Fibroblast of gingiva (primary cell): ENCODE measurements at regions not wholly inside any gene's neighbourhood (a gene's known extent, or its start where the extent isn't known, plus 50 kb on each side); places are given as distances from the start of the nearest gene placed in this dataset.

Experiments
- DNase-seq: peaks from one replicate; pipeline ENCODE4 v3.0.0-alpha.2; 2011; ENCODE audit warnings: low read depth

DNA sequence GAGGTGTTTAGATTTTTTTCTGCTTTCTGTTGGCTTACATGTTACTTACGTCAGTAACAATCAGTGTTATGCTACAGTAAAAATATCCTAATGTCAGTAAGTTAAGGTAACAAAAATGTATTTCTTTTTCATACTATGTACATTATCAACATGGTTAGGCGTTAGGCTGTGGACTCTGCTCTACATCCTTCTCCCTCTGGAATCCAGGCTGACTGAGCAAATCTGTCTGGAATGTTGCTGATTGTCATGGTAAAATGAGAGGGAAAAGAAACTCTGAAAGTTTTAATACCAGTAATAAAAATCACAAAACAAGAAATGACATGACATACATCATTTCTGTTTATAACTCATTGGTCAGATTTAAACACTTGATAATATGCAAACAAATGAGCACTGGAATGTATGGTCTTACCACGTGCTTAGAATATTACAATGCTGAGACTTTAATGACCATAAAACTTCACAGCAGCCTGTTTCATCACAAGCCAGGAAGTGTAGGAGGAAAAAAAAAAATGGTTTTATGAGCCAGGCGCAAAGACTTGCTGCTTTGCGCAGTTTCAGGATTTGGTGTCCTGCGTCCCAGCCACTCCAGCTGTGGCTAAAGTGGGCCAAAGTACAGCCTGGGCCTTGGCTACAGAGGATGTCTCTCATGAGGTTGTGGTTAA is 252.4 kb downstream of the FSIP2 start:
- no peak for DNase-seq

DNA sequence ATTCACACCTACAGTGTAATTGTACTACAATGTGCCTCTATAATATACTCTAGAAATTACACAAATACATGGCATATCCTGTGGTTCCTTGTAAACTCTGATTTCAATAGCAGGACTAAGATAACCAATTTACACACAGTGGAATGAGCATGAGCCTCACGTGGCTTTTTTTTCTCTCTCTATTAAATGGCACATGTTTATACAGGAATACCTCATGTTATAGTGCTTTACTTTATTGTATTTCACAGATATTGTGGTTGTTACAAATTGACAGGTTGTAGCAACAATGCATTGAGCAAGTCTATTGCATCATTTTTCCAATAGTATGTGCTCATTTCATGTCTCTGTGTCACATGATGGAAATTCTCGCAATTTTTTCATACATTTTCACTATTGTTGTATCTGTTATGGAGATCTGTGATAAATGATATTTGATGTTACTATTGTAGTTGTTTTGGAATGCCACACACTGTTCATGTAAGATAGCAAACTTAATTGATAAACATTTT is 260.0 kb downstream of the FSIP2 start:
- DNase-seq, result no peak

DNA sequence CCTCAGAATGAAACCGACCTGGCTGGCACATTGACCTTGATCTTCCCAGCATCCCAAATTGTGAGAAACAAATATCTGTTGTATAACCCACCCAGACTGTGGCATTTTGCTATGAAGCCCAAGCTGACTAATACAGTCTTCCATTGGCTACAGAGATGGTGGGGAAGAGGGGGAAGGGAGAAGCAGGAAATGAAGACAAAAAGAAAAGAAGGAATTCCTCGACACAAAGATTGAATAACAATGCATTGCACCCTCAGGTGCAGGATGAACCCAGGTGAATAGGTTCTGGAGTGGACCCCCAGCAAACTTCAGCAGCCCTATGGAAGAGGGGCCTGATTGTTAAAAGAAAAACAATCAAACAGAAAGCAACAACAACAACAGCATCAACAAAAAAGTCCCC is 270.7 kb downstream of the FSIP2 start:
- DNase-seq, result no peak

DNA sequence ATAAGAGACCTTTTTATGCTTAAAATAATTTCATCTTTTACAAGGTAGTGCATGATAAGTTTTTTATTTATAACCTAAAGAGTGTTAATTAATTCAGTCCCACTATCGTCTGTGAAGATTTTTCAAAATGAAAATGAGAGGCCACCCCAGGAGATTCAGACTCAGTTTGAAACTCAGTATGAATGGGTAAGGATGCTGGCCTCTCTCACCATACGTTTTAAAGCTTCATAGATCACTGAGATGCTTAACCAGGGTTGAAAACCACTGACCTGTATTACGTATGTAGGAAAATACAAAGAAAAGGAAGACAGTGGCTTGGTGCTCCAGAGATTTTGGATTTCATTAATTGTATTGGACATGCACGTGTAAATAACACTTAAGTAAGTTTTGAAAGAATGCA is 278.7 kb downstream of the FSIP2 start:
- no peak for DNase-seq

DNA sequence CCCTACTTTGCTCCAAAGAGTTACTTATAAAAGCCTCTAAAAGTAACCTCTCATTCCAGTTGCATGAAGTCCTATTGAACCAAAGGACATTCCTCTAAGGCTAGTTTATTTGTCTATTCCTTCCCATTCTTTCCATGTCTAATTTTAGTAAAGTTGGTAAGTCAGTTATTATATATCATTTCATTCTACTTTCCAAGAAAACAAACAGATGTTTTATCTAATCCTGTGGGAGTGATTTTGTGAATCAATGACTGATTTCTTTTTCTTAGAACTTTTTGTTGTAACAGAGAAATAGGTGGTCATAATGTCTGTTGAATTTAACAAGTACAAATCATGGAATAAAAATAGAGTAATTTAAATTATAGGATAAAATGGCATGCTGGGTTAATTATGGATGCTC is 286.3 kb downstream of the FSIP2 start:
- no peak for DNase-seq

DNA sequence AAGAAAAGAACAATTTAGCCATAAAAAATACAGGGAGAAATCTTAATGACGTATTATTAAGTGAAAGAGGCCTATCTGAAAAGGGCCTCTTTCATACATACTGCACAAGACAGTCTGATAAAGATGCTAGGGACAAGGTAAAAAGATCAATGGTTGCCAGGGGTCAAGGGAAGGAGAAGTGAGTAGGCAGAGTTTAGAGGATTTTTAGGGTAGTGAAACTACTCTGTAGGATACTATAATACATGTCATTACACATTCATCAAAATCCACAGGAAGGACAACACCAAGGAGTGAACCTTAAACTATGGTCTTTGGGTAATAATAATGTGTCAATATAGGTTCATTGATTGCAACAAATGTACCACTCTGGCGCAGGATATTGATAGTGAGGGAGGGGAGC is 289.3 kb downstream of the FSIP2 start:
- no peak for DNase-seq

DNA sequence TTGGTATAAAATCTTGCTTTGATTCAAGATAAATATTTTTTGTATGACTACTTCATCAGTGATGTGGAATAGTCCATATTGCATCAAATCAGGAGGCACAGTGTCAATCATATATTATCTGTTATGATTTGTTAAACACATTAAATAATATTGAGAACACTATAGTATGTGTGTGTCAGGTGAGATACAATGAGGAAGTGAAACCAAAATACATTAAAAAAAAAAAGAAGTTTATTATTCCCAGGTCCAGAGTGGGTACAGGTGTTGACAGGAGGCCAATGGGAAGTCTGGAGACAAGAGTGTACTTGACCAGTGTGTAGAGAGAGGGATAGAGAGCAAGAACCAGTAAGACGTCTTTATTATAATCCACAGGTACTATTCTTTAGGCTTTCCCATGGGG is 292.6 kb downstream of the FSIP2 start:
- no peak for DNase-seq

DNA sequence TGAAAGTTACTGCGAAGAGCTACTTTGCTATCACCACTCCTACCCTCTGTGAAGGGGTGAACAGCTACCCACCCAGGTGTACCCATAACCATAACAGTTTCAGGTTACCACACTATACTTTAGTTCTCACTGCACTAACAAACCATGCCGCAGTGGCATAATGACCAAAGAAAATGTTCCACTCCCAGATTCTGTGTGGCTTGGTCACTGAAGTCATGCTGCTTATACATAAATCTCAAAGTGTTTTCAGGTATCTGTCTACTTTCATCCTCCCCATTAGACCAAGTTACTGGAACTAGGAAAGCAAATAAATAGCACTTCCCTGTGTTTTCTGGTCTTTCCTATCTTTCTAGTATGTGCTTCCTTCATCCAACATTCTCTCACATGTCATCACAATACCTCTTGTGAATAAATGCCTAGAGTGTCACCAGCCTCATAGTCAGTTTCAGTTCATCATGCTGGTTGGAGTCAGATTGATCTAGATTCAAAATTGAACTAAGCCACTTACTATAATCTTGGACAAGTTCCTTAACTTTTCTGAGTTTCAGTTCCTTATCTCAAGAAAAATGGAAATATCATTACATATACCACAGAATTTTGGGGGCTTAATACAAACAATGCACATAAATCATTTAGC is 293.6 kb downstream of the FSIP2 start:
- no peak for DNase-seq

DNA sequence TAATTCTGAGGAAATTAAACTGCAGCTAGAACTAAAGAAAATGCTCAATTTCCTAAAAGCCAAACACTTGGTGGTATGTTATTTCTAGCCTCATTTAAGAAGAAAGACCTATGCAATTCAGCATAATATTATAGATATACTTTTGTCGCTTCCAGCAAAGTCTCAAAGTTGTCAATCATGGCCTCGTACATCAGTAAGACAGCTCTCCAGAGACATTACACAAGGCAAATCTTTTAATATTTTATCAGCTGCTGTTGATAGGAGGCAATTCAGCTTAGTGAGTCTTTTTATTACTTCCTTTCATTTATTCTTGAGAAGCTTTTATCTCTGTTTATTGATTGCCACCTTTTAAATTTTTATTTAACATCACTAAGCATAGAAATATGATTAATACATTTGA is 294.3 kb downstream of the FSIP2 start:
- no peak for DNase-seq

DNA sequence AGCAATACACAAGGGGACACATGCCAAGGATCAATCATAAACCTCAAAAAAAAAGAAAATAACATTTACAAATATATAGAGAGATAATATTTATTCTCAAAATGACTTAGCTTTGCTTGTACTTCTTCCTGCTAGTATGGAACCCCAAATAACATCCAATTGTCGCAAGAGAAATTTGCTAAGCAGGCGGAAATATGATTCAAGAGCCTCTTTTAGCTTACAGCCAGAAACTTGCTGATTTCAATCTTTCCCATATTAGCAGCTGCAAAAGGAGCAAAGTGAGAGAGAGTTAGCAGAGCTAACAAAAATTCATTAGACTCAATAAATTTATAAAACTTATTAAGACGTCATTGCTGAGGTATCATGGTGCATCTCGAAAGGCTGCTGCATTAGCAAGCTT is 294.9 kb downstream of the FSIP2 start:
- DNase-seq, result no peak

DNA sequence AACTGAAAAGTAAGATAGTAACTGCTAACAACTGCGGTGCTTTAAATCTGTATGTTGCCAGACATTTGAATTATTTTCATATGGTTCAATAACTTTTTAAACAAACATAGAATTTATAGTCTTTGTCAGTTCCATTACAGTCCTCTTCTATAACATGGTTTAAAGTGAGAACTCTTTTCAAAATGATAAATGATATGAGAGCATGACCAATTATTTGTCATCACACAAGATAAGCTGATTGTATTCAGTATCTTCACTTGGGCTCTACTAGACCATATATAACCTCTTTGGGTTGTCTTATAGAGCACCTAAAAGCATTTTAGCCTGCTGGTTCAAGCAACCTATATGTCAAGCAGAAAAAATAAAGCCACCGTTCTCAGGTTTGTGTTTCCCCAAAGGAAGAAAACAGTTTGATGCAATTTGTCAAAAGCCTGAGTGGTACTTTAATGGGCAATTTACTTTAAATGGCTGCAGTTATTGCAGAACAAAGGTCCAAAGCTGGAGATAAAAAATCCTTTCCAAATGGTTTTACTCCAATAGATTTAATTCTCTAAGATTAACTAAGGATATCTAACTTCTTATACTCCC is 298.4 kb downstream of the FSIP2 start:
- DNase-seq, result no peak

DNA sequence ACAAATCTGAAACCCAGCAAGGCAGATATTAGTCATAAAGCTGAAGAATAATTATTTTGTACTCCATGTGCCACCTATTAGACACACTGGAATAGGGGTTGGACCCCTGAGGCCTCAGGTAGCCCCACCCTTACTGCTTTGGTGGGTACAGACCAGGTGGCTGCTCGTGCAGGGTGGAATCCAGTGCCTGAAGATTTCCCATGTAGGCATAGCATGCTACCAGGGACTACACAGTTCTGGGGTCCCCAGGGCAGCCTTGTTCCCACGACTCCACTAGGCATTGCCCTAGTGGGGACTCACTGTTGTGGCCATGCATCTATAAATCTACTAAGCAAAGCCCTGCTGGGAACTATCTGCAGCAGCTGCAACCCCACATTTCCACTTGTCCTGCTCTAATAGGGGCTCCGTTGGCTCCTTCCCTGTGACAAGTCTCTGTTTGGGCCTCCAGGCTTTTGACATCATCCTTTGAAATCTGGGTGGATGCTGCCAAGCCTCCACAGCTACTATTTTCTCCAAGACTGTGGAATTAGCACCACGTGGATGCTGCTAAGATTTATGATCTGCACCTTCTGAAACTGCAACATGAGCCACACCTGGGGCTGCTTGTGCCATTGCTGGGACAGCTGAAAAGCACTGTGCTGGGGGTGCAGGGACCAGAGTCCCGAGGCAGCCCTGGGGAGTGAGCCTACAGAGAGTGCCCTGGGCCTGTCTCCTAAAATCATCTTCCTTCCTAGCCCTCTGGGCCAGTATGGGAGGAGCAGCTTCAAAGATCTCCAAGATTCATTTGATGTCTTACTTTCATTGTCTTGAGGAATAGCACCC is 303.8 kb downstream of the FSIP2 start:
- DNase-seq, result no peak

DNA sequence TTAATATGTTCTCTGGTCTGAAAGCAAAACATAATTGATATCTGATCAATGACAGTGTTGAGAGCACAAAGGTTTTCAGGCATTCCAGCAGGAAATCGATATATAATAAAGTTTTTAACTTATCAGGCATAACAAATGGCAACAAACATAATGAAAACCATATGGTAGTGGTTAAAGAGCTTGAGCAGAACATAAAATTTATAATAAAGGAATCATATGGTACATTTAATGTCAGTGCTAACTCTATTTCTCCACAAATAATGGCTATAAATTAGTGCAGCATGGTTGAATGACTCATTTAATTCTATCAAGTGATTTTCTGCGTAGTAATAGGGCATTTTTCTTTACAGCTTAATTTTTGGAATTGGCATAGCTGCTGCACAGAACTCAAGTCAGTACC is 306.2 kb downstream of the FSIP2 start:
- no peak for DNase-seq

DNA sequence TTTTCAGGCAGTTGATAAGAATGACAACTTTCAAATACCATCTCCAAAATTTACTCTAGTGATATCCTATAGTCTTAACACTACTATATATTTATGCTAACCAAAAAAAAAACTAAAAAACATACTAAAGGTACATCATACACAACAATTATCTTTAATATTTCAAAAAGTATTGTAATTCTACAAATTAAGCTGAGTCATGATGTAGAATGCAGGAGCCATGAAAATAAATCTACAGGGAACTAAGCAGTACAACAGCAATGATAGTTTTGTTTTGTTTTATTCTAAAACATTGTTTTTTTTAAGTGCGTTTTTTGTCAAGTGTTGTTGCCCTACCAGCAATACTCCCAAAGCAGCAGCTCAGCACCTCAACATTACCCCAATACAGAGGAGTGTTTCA is 314.3 kb downstream of the FSIP2 start:
- no peak for DNase-seq

DNA sequence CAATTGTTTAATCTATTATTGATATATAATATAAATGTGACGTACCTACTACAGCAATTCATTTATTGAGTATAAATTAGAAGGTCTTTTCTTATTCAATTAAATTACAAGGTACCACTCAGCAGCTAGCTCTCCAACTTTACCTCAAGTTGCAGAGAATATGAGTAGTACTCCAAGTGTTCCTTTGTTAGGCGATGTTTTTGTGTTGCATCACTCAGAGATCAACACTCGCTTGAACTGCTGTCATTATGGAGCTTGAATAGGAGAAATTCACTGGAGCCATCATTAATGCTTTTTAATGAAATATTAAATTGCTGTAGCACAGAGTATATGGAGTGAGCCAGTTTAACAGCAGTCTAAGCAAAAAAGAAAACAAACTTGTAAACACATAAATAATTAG is 320.0 kb downstream of the FSIP2 start:
- no peak for DNase-seq

DNA sequence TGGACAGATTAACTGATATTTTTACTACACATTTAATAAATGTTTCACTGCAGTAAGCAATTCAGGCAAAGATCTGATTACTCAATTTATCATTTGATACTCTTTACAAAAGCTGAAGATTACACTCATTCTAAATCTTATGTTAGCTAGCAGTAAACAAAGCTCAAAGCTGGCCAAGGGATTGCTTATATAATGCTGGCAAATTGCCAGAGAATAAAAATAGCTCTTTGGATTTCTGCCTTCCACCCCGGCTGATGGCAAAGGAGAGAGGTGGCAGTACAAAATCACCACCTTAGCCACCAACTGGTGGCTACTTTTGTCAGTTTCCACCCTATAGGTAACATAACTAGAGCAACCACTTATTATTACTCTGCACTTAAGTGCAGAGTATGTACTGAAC is 320.5 kb downstream of the FSIP2 start:
- DNase-seq, result peak; percentile 60

DNA sequence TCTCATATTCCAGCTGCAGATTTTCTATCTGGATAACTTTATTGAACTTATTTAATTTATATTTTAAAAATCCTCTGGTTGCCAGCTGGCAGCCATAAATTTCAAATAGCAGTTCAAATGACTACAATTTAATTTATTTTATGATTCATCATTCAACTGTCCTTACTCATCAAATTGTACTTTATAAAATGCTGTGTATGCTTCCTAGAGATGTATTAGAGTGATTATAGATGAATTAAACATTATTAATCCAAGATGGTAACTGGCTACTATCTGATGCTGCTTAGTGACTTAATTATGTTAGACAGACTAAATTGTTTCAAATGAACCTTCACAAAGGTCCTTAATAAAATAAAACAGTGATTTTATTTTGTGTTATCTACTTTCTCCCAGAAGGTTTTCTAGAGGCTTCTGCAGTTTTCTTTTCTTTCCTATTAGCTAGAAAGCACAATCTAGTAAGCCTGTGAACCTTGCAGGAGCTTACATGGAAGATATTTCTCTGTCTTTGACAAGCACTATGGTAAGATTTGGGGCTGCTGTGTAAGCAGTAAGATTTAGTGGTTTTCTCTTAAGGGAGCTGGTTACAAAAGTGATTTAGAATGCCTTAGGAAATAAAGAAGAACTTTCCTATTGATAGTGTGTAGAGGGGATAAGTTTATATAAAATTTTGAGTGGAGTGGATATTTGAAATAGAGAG is 322.3 kb downstream of the FSIP2 start:
- no peak for DNase-seq

DNA sequence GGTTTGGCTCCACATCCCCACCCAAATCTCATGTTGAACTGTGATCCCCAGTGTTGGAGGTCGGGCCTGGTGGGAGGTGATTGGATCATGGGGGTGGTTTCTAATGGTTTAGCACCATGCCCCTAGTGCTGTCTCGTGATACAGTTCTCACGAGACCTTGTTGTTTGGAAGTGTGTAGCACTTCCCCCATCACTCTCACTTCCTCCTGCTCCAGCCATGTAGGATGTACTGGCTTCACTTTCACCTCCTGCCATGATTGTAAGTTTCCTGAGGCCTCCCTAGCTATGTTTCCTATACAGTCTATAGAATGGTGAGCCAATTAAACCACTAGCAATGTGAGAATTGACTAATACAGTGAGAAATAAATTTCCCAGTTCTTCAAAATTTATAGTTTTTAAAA is 325.9 kb downstream of the FSIP2 start:
- no peak for DNase-seq

DNA sequence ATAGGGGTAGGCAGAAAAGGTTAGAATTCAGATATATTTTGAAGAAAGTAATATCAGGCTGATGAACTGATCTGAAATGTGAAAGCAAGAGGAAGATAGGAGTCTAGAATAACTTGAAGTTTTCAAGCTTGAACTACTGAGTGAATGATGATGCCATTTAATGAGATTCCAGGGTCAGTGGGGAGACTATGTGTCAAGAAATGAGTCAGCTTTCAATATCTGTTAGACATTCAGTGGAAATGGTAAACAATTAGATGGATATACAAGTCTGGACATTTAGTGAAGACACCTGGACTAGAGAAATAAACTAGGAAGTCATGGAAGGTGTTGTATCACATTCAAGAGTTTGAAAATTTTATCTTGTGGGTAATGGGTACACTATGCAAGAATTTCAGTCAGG is 326.9 kb downstream of the FSIP2 start:
- DNase-seq, result no peak

DNA sequence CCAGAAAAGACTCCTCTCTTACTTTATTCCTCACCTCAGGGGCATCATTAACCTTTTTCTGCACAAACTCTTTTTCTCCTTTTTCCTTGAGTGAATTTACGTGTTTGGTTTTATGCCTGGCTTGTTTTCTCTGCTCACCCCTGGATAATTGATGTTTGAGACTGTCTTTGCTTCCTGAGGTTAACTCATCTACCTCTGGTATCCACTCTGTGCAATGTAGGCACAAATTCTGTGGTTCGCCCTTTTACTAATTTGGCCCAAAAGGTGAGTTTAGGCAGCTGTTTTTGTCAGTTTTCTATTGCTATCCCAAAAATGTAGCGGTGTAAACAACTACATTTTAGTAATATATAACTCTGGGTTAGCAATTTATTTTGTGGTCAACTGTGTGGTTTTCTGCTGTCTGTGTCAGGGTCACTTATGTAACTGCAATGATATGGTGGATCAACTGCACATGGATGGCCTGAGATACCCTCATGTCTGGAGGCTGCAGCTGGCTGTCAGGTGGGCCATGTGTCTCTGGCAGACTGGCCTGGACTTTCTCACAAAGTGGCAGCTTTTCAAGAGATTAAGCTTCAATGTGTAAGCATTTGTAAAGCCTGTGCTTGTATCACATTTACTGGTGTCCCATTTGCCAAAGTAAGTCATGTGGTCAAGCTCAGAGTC is 329.7 kb downstream of the FSIP2 start:
- no peak for DNase-seq

DNA sequence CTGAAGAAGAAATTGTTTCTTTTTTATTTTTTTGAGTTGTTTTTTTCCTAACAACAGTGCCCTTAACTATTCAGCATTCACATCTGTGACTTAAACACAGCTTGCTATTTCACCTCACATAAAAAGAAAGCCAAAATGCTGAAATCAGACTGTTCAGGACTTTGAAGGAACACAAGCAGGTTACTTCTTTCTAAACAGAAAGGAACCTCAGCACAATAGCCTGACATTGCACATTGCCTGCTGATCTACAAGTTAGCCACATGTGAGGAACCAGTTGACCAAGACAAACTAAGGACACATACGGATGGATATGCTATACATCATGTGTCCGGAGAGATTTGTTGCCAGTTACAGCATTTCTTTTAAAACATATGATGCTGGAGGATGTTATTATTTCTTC is 331.1 kb downstream of the FSIP2 start:
- DNase-seq, result no peak

DNA sequence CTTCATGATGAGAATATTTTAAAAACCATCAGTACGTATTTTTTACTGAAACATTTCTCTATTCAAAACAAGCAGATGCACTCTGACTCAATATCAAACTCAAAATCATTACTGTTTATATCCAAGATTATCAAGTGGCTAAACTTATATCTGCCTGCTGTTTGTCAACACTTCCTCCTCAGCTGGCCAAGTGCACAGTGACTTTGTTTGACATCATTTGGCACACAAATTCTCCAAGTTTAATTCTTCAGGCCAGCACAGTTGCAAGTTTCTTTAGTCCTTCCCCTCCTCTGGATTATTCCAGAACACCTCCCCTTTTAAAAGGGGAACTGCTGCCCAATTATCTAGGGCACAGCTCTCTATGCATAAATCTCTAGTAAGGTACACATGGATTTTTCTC is 346.6 kb downstream of the FSIP2 start:
- DNase-seq, result no peak
